Islet precursor cell (in vitro differentiated cells): ENCODE measurements at regions not wholly inside any gene's neighbourhood (a gene's known extent, or its start where the extent isn't known, plus 50 kb on each side); places are given as distances from the start of the nearest gene placed in this dataset.
A peak's percentile ranks its signal among the peaks of the same experiment; 100 is the strongest.
"Not testable (repeated sequence)": the region's sequence is repeated elsewhere in the genome, so short reads cannot be mapped to it uniquely, and the experiment has no call there.

ENCODE experiments used
- DNase-seq: peaks from one replicate; pipeline ENCODE4 v3.0.0-alpha.2; 2018

GRCh38 chr11:49442669-49443068 lies 234.3 kb upstream of the FOLH1 start:
- DNase-seq: no peak

GRCh38 chr11:49439901-49440300 lies 231.5 kb upstream of the FOLH1 start:
- not testable (repeated sequence) for DNase-seq

- not testable (repeated sequence) for DNase-seq
Measured at GRCh38 chr11:49434308-49434707, 225.9 kb upstream of the FOLH1 start.

GRCh38 chr11:49432242-49432848 lies 223.9 kb upstream of the FOLH1 start:
- no peak for DNase-seq

- no peak for DNase-seq
Measured at GRCh38 chr11:49424136-49424535, 215.7 kb upstream of the FOLH1 start.

- DNase-seq: not testable (repeated sequence)
Measured at GRCh38 chr11:49418877-49419276, 210.5 kb upstream of the FOLH1 start.

GRCh38 chr11:49405743-49406142 lies 197.3 kb upstream of the FOLH1 start:
- no peak for DNase-seq

GRCh38 chr11:49395789-49396188 lies 187.4 kb upstream of the FOLH1 start:
- DNase-seq: not testable (repeated sequence)

GRCh38 chr11:49390362-49390761 lies 182.0 kb upstream of the FOLH1 start:
- not testable (repeated sequence) for DNase-seq

- not testable (repeated sequence) for DNase-seq
Measured at GRCh38 chr11:49389149-49389548, 180.7 kb upstream of the FOLH1 start.

GRCh38 chr11:49384371-49384770 lies 176.0 kb upstream of the FOLH1 start:
- DNase-seq: not testable (repeated sequence)

- peak; percentile 71 for DNase-seq
Measured at GRCh38 chr11:49377978-49378377, 169.6 kb upstream of the FOLH1 start.

- not testable (repeated sequence) for DNase-seq
Measured at GRCh38 chr11:49373866-49374265, 165.5 kb upstream of the FOLH1 start.

GRCh38 chr11:49373385-49373784 lies 165.0 kb upstream of the FOLH1 start:
- not testable (repeated sequence) for DNase-seq

GRCh38 chr11:49372137-49372536 lies 163.7 kb upstream of the FOLH1 start:
- not testable (repeated sequence) for DNase-seq

GRCh38 chr11:49368556-49368955 lies 160.2 kb upstream of the FOLH1 start:
- DNase-seq: not testable (repeated sequence)

- not testable (repeated sequence) for DNase-seq
Measured at GRCh38 chr11:49365375-49365774, 157.0 kb upstream of the FOLH1 start.

GRCh38 chr11:49362994-49363393 lies 154.6 kb upstream of the FOLH1 start:
- DNase-seq: not testable (repeated sequence)

- not testable (repeated sequence) for DNase-seq
Measured at GRCh38 chr11:49354536-49354935, 146.1 kb upstream of the FOLH1 start.

GRCh38 chr11:49352868-49353267 lies 144.5 kb upstream of the FOLH1 start:
- DNase-seq: not testable (repeated sequence)

- not testable (repeated sequence) for DNase-seq
Measured at GRCh38 chr11:49346627-49347026, 138.2 kb upstream of the FOLH1 start.

GRCh38 chr11:49328485-49329186 lies 120.2 kb upstream of the FOLH1 start:
- DNase-seq: not testable (repeated sequence)

- DNase-seq: not testable (repeated sequence)
Measured at GRCh38 chr11:49327766-49328165, 119.4 kb upstream of the FOLH1 start.

- not testable (repeated sequence) for DNase-seq
Measured at GRCh38 chr11:49326651-49327050, 118.2 kb upstream of the FOLH1 start.
